T-helper 2 cell treated with Interferon-gamma antibody and Interleukin-4, amounts not matched to agents 5 μg/mL and 100 μg/mL, for 36 hours (primary cell): ENCODE measurements at regions not wholly inside any gene's neighbourhood (a gene's known extent, or its start where the extent isn't known, plus 50 kb on each side); places are given as distances from the start of the nearest gene placed in this dataset.

ENCODE experiments used
- DNase-seq: peaks from one replicate; pipeline ENCODE4 v3.0.0; 2021; ENCODE audit warnings: low spot score
- H3K27ac Mint-ChIP-seq: one replicate; pipeline ENCODE4 v1.8.0; 2021; ENCODE audit warnings: mild to moderate bottlenecking, mixed read lengths
- H3K27me3 Mint-ChIP-seq: one replicate; pipeline ENCODE4 v1.8.0; 2021; ENCODE audit warnings: low read depth, mixed read lengths
- H3K36me3 Mint-ChIP-seq: one replicate; pipeline ENCODE4 v1.8.0; 2021; ENCODE audit warnings: low read depth, mixed read lengths
- H3K4me1 Mint-ChIP-seq: one replicate; pipeline ENCODE4 v1.8.0; 2021; ENCODE audit warnings: low read depth, mixed read lengths
- H3K4me3 Mint-ChIP-seq: one replicate; pipeline ENCODE4 v1.8.0; 2022; ENCODE audit warnings: mild to moderate bottlenecking, moderate library complexity, mixed read lengths
- H3K9me3 Mint-ChIP-seq: one replicate; pipeline ENCODE4 v1.8.0; 2021; ENCODE audit warnings: mixed read lengths

GRCh38 chr6:165090242-165090641 lies 219.2 kb downstream of the C6orf118 start:
- Mint-ChIP-seq H3K9me3 (peaks cover 15% of the 10 kb centered on the region), H3K4me1 (no peaks in the 10 kb centered on the region), H3K36me3 (no peaks in the 10 kb centered on the region), H3K27ac (no peak overlapping the region), H3K27me3 (no peaks in the 10 kb centered on the region), H3K4me3 (no peak overlapping the region)
- DNase-seq, result no peak

DNA sequence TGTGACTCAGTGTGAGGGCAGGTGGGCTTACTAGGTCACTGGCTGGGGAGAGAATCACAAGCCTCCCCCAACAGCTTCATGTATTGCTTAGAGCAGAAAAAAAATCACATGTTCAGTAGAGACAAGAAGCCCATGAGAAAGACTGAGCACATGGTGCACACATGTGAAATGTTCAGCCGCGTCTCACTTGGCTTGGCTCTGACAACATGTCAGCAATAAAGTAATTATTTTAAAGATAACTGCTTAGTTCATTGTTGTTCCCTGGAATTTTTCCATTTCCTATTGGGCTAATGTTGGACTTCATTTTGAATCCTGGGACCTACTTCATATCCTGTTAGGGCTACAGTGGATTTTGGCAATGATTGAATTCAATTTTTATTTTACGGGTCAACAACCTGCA lies 222.6 kb downstream of the C6orf118 start:
- peaks cover 14% of the 10 kb centered on the region for H3K9me3 Mint-ChIP-seq
- H3K27me3 Mint-ChIP-seq, result no peaks in the 10 kb centered on the region
- H3K36me3 Mint-ChIP-seq, result no peaks in the 10 kb centered on the region
- no peak overlapping the region for H3K27ac Mint-ChIP-seq
- H3K4me3 Mint-ChIP-seq, result no peak overlapping the region
- no peak for DNase-seq
- no peaks in the 10 kb centered on the region for H3K4me1 Mint-ChIP-seq

- no peaks in the 10 kb centered on the region for H3K27me3 Mint-ChIP-seq
- no peaks in the 10 kb centered on the region for H3K4me1 Mint-ChIP-seq
Measured at GRCh38 chr6:165082636-165083035, 226.8 kb downstream of the C6orf118 start.

DNA sequence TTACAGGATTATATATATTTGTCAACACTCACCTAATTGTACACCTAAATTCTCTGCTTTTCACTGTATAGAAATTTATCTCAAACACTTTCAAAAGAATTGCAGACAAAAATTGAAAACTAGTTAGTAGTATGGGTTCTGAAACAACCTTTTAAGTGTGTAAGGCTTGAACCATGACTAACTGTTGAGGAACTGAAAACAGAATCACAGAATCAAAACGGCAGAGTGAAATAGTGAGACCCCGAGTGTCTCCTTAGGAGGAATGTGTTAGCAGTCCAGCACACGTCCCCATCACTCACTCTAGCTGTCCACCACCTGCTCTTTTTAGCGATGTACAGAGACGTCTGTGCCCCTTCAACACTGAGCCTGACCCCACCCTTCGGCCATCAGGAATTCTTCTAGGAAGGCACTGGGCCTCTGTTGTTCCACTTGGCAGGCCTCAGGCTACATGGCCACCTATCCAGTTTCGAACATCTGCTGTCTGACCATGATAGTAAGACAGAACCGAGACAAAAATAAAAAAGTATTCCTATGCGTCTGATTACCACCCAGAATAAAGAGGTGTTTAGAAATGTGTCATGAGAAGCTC lies 227.4 kb downstream of the C6orf118 start:
- Mint-ChIP-seq H3K4me1 (no peaks in the 10 kb centered on the region), H3K4me3 (no peak overlapping the region), H3K27me3 (no peaks in the 10 kb centered on the region), H3K27ac (no peak overlapping the region), H3K36me3 (no peaks in the 10 kb centered on the region), H3K9me3 (peaks cover 14% of the 10 kb centered on the region)
- DNase-seq, result no peak

More at GRCh38 chr6:165082636-165083035, 226.8 kb downstream of the C6orf118 start:
- H3K9me3 Mint-ChIP-seq, result peaks cover 14% of the 10 kb centered on the region
- H3K36me3 Mint-ChIP-seq, result no peaks in the 10 kb centered on the region
- no peak overlapping the region for H3K4me3 Mint-ChIP-seq
- no peak overlapping the region for H3K27ac Mint-ChIP-seq
- DNase-seq, result no peak

GRCh38 chr6:165077876-165078275 lies 231.5 kb downstream of the C6orf118 start:
- no peak for DNase-seq
- peaks cover 4% of the 10 kb centered on the region for H3K9me3 Mint-ChIP-seq
- no peak overlapping the region for H3K4me3 Mint-ChIP-seq
- H3K4me1 Mint-ChIP-seq, result no peaks in the 10 kb centered on the region
- no peak overlapping the region for H3K27ac Mint-ChIP-seq
- no peaks in the 10 kb centered on the region for H3K27me3 Mint-ChIP-seq
- H3K36me3 Mint-ChIP-seq, result no peaks in the 10 kb centered on the region

GRCh38 chr6:165071906-165072305 lies 237.5 kb downstream of the C6orf118 start:
- Mint-ChIP-seq H3K4me1 (no peaks in the 10 kb centered on the region), H3K4me3 (no peak overlapping the region), H3K36me3 (no peaks in the 10 kb centered on the region), H3K27ac (no peak overlapping the region), H3K9me3 (peaks cover 7% of the 10 kb centered on the region), H3K27me3 (no peaks in the 10 kb centered on the region)
- no peak for DNase-seq

DNA sequence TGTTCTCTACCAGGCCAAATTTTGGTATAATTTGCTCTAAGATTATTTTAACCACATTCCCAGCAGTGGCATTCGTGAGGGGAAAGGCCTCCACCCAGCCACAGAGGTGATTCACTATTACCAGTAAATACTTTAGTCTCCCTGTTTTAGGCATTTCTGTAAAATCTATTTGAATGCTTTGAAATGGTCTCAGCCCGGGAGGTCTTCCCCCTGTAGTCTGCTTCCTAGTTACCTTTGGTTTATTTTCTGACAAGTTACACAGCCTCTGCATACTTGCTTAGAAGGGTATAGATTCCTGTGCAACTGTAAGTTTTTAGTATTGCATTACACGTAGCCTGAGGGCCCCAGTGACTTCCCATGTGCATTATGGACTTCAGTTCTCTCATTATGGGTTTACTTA lies 248.7 kb downstream of the C6orf118 start:
- Mint-ChIP-seq H3K27ac (no peak overlapping the region), H3K4me3 (no peak overlapping the region), H3K27me3 (no peaks in the 10 kb centered on the region), H3K4me1 (no peaks in the 10 kb centered on the region), H3K9me3 (peaks cover 35% of the 10 kb centered on the region), H3K36me3 (no peaks in the 10 kb centered on the region)
- DNase-seq, result no peak

DNA sequence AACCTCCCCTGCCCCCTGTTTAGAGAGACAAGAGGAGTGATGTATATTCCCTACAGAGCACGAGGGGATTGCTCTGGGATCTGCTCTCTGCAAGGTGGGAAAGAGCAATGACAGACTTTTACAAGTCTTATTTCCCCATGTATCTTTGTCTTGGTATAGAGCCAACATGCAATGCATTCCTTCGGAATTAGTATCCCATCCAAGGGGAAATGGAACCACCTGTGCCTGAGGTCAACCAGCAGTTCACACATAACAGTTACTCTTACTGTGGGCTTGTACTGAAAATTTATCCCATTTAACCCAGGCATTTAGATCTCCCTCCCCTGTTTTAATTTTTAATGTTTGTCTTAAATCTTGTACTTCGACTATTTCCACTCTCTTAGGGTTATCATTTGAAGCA lies 250.4 kb downstream of the C6orf118 start:
- Mint-ChIP-seq H3K27me3 (no peaks in the 10 kb centered on the region), H3K4me3 (no peak overlapping the region), H3K4me1 (no peaks in the 10 kb centered on the region), H3K36me3 (no peaks in the 10 kb centered on the region), H3K27ac (no peak overlapping the region), H3K9me3 (peaks cover 28% of the 10 kb centered on the region)
- DNase-seq, result no peak

- DNase-seq, result no peak
- H3K4me3 Mint-ChIP-seq, result no peak overlapping the region
- H3K27ac Mint-ChIP-seq, result no peak overlapping the region
- H3K27me3 Mint-ChIP-seq, result no peaks in the 10 kb centered on the region
- H3K9me3 Mint-ChIP-seq, result peaks cover 18% of the 10 kb centered on the region
- no peaks in the 10 kb centered on the region for H3K36me3 Mint-ChIP-seq
- H3K4me1 Mint-ChIP-seq, result no peaks in the 10 kb centered on the region
Measured at GRCh38 chr6:165056292-165056691, 253.1 kb downstream of the C6orf118 start.

GRCh38 chr6:165055231-165055630 lies 254.2 kb downstream of the C6orf118 start:
- no peaks in the 10 kb centered on the region for H3K27me3 Mint-ChIP-seq
- H3K4me1 Mint-ChIP-seq, result no peaks in the 10 kb centered on the region
- DNase-seq, result no peak
- no peaks in the 10 kb centered on the region for H3K36me3 Mint-ChIP-seq
- no peak overlapping the region for H3K4me3 Mint-ChIP-seq
- H3K27ac Mint-ChIP-seq, result no peak overlapping the region
- H3K9me3 Mint-ChIP-seq, result peaks cover 13% of the 10 kb centered on the region

DNA sequence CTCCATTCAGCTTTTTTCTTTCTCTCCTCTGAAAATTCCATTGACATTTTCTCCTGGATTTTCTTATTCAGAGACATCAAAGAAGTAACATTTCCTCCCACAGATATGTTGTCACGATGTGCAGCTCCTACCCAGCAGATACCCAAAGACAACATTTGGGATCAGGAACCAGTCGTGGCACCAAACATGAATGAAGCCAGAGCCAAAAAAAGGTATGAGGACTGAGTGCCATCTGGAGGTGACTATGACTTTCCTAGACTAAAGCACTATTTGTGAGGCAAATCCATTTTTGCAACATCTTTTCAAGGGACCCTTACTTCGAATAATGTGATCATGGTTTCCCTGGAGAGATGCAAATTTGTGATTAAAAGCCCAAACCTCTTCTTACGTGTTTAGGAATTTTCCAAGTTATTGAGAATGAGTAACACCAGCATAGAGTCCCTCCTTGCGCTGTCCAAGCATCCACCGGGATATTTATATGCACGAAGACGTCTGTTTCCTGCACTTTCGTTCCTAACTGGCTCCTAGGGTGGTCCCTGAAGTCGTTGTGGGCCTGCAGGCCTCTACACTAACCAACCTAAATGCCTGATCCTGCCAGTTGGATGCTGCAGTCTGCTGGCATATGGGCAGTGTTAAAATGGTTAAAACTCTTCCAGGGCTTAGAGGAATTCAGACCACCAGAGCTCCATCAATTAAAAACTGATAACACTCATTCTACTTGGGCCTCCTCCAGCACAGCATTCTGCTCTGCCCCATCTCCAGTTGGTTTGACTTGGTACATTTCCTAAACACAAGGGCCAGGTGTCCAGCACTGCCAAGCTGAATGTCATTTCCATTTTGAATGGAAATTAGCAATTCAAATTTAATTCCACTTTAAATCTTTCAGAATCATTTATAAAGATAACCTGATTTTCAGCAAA lies 256.6 kb downstream of the C6orf118 start:
- Mint-ChIP-seq H3K9me3 (peaks cover 13% of the 10 kb centered on the region), H3K4me3 (no peak overlapping the region), H3K36me3 (no peaks in the 10 kb centered on the region), H3K27ac (no peak overlapping the region), H3K27me3 (no peaks in the 10 kb centered on the region), H3K4me1 (no peaks in the 10 kb centered on the region)
- DNase-seq, result no peak

GRCh38 chr6:165049362-165049761 lies 260.0 kb downstream of the C6orf118 start:
- no peak for DNase-seq
- Mint-ChIP-seq H3K9me3 (peaks cover 22% of the 10 kb centered on the region), H3K4me1 (no peaks in the 10 kb centered on the region), H3K27me3 (no peaks in the 10 kb centered on the region), H3K4me3 (no peak overlapping the region), H3K27ac (no peak overlapping the region), H3K36me3 (no peaks in the 10 kb centered on the region)

- Mint-ChIP-seq H3K4me1 (no peaks in the 10 kb centered on the region), H3K9me3 (peaks cover 22% of the 10 kb centered on the region)
- DNase-seq, result no peak
Measured at GRCh38 chr6:165047952-165048351, 261.5 kb downstream of the C6orf118 start.

DNA sequence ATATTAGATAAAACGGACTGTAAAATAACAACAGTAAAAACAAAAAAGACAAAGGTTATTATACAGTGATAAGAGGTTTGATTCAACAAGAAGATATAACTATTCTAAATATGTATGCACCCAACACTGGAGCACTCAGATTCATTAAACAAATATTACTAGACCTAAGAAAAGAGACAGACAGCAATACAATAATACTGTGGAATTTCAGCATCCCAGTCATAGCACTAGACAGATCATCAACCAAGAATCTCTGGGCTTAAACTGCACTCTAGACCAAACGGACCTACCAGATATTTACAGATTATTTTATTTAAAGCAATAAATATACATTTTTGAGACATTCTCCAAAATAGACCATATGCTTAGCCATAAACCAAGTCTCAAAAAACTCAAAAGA lies 263.8 kb downstream of the C6orf118 start:
- peaks cover 22% of the 10 kb centered on the region for H3K9me3 Mint-ChIP-seq
- H3K27me3 Mint-ChIP-seq, result no peaks in the 10 kb centered on the region
- no peak overlapping the region for H3K27ac Mint-ChIP-seq
- no peak overlapping the region for H3K4me3 Mint-ChIP-seq
- no peaks in the 10 kb centered on the region for H3K4me1 Mint-ChIP-seq
- H3K36me3 Mint-ChIP-seq, result no peaks in the 10 kb centered on the region
- no peak for DNase-seq

More at GRCh38 chr6:165047952-165048351, 261.5 kb downstream of the C6orf118 start:
- no peak overlapping the region for H3K27ac Mint-ChIP-seq
- no peaks in the 10 kb centered on the region for H3K27me3 Mint-ChIP-seq
- no peak overlapping the region for H3K4me3 Mint-ChIP-seq
- H3K36me3 Mint-ChIP-seq, result no peaks in the 10 kb centered on the region
